Uterus (tissue), 2 donors: ENCODE measurements at regions not wholly inside any gene's neighbourhood (a gene's known extent, or its start where the extent isn't known, plus 50 kb on each side); places are given as distances from the start of the nearest gene placed in this dataset.

ENCODE experiments used
- CTCF ChIP-seq, 4 experiments: fragments of 200-600 bp in 2 of 4; fragments of 450-650 bp in 2 of 4; sonication (generic) in 2 of 4; IDR thresholded peaks; one replicate each; pipeline ENCODE4 v1.5.1; 2016 to 2019; ENCODE audit warnings: antibody characterized with exemption in 4 of 4, mild to moderate bottlenecking in 2 of 4, moderate library complexity in 1 of 4
- POLR2A ChIP-seq, 2 donors: fragments of 450-650 bp; IDR thresholded peaks; one replicate each; pipeline ENCODE4 v1.6.1; 2016; ENCODE audit warnings: antibody characterized with exemption in 2 of 2, mild to moderate bottlenecking in 1 of 2, moderate library complexity in 1 of 2

DNA sequence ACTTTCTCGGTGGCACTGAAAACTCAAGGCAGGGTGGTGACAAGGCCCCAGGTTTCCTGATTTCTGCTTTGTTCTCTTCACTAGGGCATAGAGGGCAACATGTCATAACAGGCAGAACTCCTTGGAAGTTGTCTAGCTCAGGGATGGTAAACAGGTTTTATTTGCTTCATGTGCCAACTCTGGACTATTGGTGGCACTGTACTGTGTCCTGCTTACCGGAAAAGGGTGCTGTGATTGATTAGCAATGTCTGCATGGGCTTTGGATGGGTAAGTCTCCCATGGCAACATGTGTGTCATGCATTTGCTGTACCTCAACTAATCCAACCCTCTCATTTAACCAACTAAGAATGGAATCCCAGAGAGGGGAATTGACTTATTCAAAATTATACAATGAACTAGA, 70.7 kb upstream of the USP24 start:
- TF ChIP-seq CTCF (IDR thresholded peaks at IDR 0.05) (no peak), POLR2A (IDR thresholded peaks at IDR 0.05) (no peak)
